ENCODE measurements at regions not wholly inside any gene's neighbourhood (a gene's known extent, or its start where the extent isn't known, plus 50 kb on each side); places are given as distances from the start of the nearest gene placed in this dataset.
"Not testable (repeated sequence)": the region's sequence is repeated elsewhere in the genome, so short reads cannot be mapped to it uniquely, and the experiment has no call there.

GRCh38 chr1:70745199-70745598, 302.4 kb downstream of the PTGER3 start:
- no peak for TF ChIP-seq JUND (IDR thresholded peaks at IDR 0.05; ENCODE audit: low read depth)
- in situ Hi-C loops (cut with HindIII; ENCODE audit: low pct_unique_long_range_greater_than_20kb, low sequenced_read_pairs) = no loop called here
- DNase-seq (ENCODE audit: low read depth in 1 of 2, low spot score in 1 of 2) = peak in 1 of 2 experiments; percentile 52

- DNase-seq (ENCODE audit: low read depth in 1 of 2, low spot score in 1 of 2); in situ Hi-C loops (cut with HindIII; ENCODE audit: low pct_unique_long_range_greater_than_20kb, low sequenced_read_pairs): not testable (repeated sequence)
Measured at GRCh38 chr1:70746062-70746461, 301.6 kb downstream of the PTGER3 start.

- in situ Hi-C loops (cut with HindIII; ENCODE audit: low pct_unique_long_range_greater_than_20kb, low sequenced_read_pairs); DNase-seq (ENCODE audit: low read depth in 1 of 2, low spot score in 1 of 2): not testable (repeated sequence)
Measured at GRCh38 chr1:70747123-70747522, 300.5 kb downstream of the PTGER3 start.

GRCh38 chr1:70751676-70752287, 295.8 kb downstream of the PTGER3 start:
- in situ Hi-C loops (cut with HindIII; ENCODE audit: low pct_unique_long_range_greater_than_20kb, low sequenced_read_pairs) = not testable (repeated sequence)
- peak in 1 of 2 experiments; percentile 39 for DNase-seq (ENCODE audit: low read depth in 1 of 2, low spot score in 1 of 2)

GRCh38 chr1:70754701-70755100, 292.9 kb downstream of the PTGER3 start:
- in situ Hi-C loops (cut with HindIII; ENCODE audit: low pct_unique_long_range_greater_than_20kb, low sequenced_read_pairs) = no loop called here
- no peak for TF ChIP-seq JUND (IDR thresholded peaks at IDR 0.05; ENCODE audit: low read depth)
- DNase-seq (ENCODE audit: low read depth in 1 of 2, low spot score in 1 of 2) = no peak

- TF ChIP-seq JUND (IDR thresholded peaks at IDR 0.05; ENCODE audit: low read depth) = no peak
- peak in 1 of 2 experiments; percentile 15 for DNase-seq (ENCODE audit: low read depth in 1 of 2, low spot score in 1 of 2)
Measured at GRCh38 chr1:70760154-70760553, 287.5 kb downstream of the PTGER3 start.

GRCh38 chr1:70762386-70762785, 285.2 kb downstream of the PTGER3 start:
- in situ Hi-C loops (cut with HindIII; ENCODE audit: low pct_unique_long_range_greater_than_20kb, low sequenced_read_pairs) = no loop called here
- TF ChIP-seq JUND (IDR thresholded peaks at IDR 0.05; ENCODE audit: low read depth) = no peak
- no peak for DNase-seq (ENCODE audit: low read depth in 1 of 2, low spot score in 1 of 2)

More at GRCh38 chr1:70760154-70760553, 287.5 kb downstream of the PTGER3 start:
- in situ Hi-C loops (cut with HindIII; ENCODE audit: low pct_unique_long_range_greater_than_20kb, low sequenced_read_pairs) = no loop called here

GRCh38 chr1:70764747-70765146, 282.9 kb downstream of the PTGER3 start:
- TF ChIP-seq JUND (IDR thresholded peaks at IDR 0.05; ENCODE audit: low read depth) = no peak
- in situ Hi-C loops (cut with HindIII; ENCODE audit: low pct_unique_long_range_greater_than_20kb, low sequenced_read_pairs) = no loop called here
- DNase-seq (ENCODE audit: low read depth in 1 of 2, low spot score in 1 of 2) = no peak

- no peak for TF ChIP-seq JUND (IDR thresholded peaks at IDR 0.05; ENCODE audit: low read depth)
- in situ Hi-C loops (cut with HindIII; ENCODE audit: low pct_unique_long_range_greater_than_20kb, low sequenced_read_pairs) = no loop called here
- DNase-seq (ENCODE audit: low read depth in 1 of 2, low spot score in 1 of 2) = no peak
Measured at GRCh38 chr1:70767377-70767776, 280.2 kb downstream of the PTGER3 start.

GRCh38 chr1:70768216-70768615, 279.4 kb downstream of the PTGER3 start:
- no peak for TF ChIP-seq JUND (IDR thresholded peaks at IDR 0.05; ENCODE audit: low read depth)
- DNase-seq (ENCODE audit: low read depth in 1 of 2, low spot score in 1 of 2) = no peak
- in situ Hi-C loops (cut with HindIII; ENCODE audit: low pct_unique_long_range_greater_than_20kb, low sequenced_read_pairs) = no loop called here

GRCh38 chr1:70778056-70778762, 269.4 kb downstream of the PTGER3 start:
- TF ChIP-seq JUND (IDR thresholded peaks at IDR 0.05; ENCODE audit: low read depth) = no peak
- in situ Hi-C loops (cut with HindIII; ENCODE audit: low pct_unique_long_range_greater_than_20kb, low sequenced_read_pairs) = no loop called here
- DNase-seq (ENCODE audit: low read depth in 1 of 2, low spot score in 1 of 2) = no peak

- in situ Hi-C loops (cut with HindIII; ENCODE audit: low pct_unique_long_range_greater_than_20kb, low sequenced_read_pairs) = no loop called here
- no peak for TF ChIP-seq JUND (IDR thresholded peaks at IDR 0.05; ENCODE audit: low read depth)
- DNase-seq (ENCODE audit: low read depth in 1 of 2, low spot score in 1 of 2) = no peak
Measured at GRCh38 chr1:70778934-70779333, 268.7 kb downstream of the PTGER3 start.

- DNase-seq (ENCODE audit: low read depth in 1 of 2, low spot score in 1 of 2) = no peak
- in situ Hi-C loops (cut with HindIII; ENCODE audit: low pct_unique_long_range_greater_than_20kb, low sequenced_read_pairs) = no loop called here
- TF ChIP-seq JUND (IDR thresholded peaks at IDR 0.05; ENCODE audit: low read depth) = no peak
Measured at GRCh38 chr1:70779571-70779970, 268.0 kb downstream of the PTGER3 start.

GRCh38 chr1:70785287-70785686, 262.3 kb downstream of the PTGER3 start:
- DNase-seq (ENCODE audit: low read depth in 1 of 2, low spot score in 1 of 2) = no peak
- in situ Hi-C loops (cut with HindIII; ENCODE audit: low pct_unique_long_range_greater_than_20kb, low sequenced_read_pairs) = no loop called here
- no peak for TF ChIP-seq JUND (IDR thresholded peaks at IDR 0.05; ENCODE audit: low read depth)
